Mucosa of descending colon (tissue), 3 donors: ENCODE measurements at regions not wholly inside any gene's neighbourhood (a gene's known extent, or its start where the extent isn't known, plus 50 kb on each side); places are given as distances from the start of the nearest gene placed in this dataset.

ENCODE experiments used
- ATAC-seq: fragments of 200-7000 bp; cut with Tn5 transposase; one replicate; pipeline ENCODE4 v1.9.1; 2020; ENCODE audit warnings: mild to moderate bottlenecking, moderate library complexity
- DNase-seq, 3 donors: peaks; one replicate each; pipeline ENCODE4 v3.0.0-alpha.2; 2020
- H3K36me3 ChIP-seq: fragments of 200-600 bp; one replicate; pipeline ENCODE4 v1.8.0; 2021; ENCODE audit warnings: low read depth, mild to moderate bottlenecking
- H3K4me1 ChIP-seq: fragments of 200-600 bp; one replicate; pipeline ENCODE4 v1.8.0; 2021; ENCODE audit warnings: low read depth, mild to moderate bottlenecking
- H3K4me3 ChIP-seq: fragments of 200-600 bp; one replicate; pipeline ENCODE4 v1.8.0; 2021; ENCODE audit warnings: mild to moderate bottlenecking
- H3K9me3 ChIP-seq: fragments of 200-600 bp; one replicate; pipeline ENCODE4 v1.8.0; 2021; ENCODE audit warnings: mild to moderate bottlenecking
- CTCF ChIP-seq: fragments of 200-600 bp; IDR thresholded peaks from one replicate; pipeline ENCODE4 v1.8.0; 2022; ENCODE audit warnings: antibody characterized with exemption, mild to moderate bottlenecking
- intact Hi-C, 2 donors: fragments of 100-400 bp; cut with DNase I in 1 of 2; cut with micrococcal nuclease in 1 of 2; formaldehyde crosslinking; loops; one replicate each; pipeline versions ENCODE4 v1.11.0 to v1.11.1; 2022; cut with DNase I, micrococcal nuclease
- donor health status: DM: no; HTN: no; CAD: no; lungs with moderate emphysema.
- donor health status: DM: no; HTN: no; CAD: no.
- donor health status: DM: no; HTN: yes; CAD: no.

- no peak for TF ChIP-seq CTCF
- H3K4me1 ChIP-seq = no peaks in the 10 kb centered on the region
- H3K9me3 ChIP-seq = no peaks in the 10 kb centered on the region
- no peak for DNase-seq
- intact Hi-C loops = no loop called here
- no peaks in the 10 kb centered on the region for H3K36me3 ChIP-seq
- no peak overlapping the region for H3K4me3 ChIP-seq
- no peak for ATAC-seq
Measured at GRCh38 chr1:76746206-76746605, 121.1 kb upstream of the ST6GALNAC5 start.

- no peak for DNase-seq
- no peak for TF ChIP-seq CTCF
- intact Hi-C loops = no loop called here
- H3K4me3 ChIP-seq = no peak overlapping the region
- ATAC-seq = no peak
- no peaks in the 10 kb centered on the region for H3K9me3 ChIP-seq
- no peaks in the 10 kb centered on the region for H3K36me3 ChIP-seq
- no peaks in the 10 kb centered on the region for H3K4me1 ChIP-seq
Measured at GRCh38 chr1:76754730-76755129, 112.5 kb upstream of the ST6GALNAC5 start.

GRCh38 chr1:76759171-76759860 lies 108.0 kb upstream of the ST6GALNAC5 start:
- no peak for ATAC-seq
- Histone ChIP-seq H3K4me1 (no peaks in the 10 kb centered on the region), H3K36me3 (no peaks in the 10 kb centered on the region)

GRCh38 chr1:76759950-76760349 lies 107.3 kb upstream of the ST6GALNAC5 start:
- Histone ChIP-seq H3K9me3 (no peaks in the 10 kb centered on the region), H3K36me3 (no peaks in the 10 kb centered on the region), H3K4me3 (no peak overlapping the region), H3K4me1 (no peaks in the 10 kb centered on the region)
- ATAC-seq (no peak), DNase-seq (peak in 1 of 3 donors; percentile 4)
- intact Hi-C loops = no loop called here
- no peak for TF ChIP-seq CTCF

More at GRCh38 chr1:76759171-76759860, 108.0 kb upstream of the ST6GALNAC5 start:
- Histone ChIP-seq H3K9me3 (no peaks in the 10 kb centered on the region), H3K4me3 (no peak overlapping the region)
- no peak for DNase-seq
- TF ChIP-seq CTCF = no peak
- intact Hi-C loops = no loop called here

DNA sequence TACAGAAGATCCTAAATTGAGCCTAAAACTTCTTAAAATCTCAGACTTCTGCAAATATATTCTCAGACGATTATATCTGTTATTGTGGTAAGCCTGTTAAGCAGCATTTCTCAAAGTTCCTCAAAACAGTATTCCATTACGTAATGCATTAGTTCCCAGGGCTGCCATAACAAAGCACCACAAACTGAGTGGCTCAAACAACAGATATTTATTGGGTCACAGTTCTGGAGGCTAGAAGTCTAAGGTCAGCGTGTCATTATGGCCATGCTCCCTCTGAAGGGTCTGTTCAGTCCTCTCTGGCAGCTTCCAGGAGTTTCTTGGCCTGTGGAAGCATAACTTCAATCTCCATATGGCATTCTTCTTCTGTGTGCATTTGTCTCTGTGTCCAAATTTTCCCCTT lies 103.5 kb upstream of the ST6GALNAC5 start:
- ATAC-seq (no peak), DNase-seq (no peak)
- Histone ChIP-seq H3K4me3 (no peak overlapping the region), H3K4me1 (no peaks in the 10 kb centered on the region), H3K36me3 (no peaks in the 10 kb centered on the region), H3K9me3 (no peaks in the 10 kb centered on the region)
- intact Hi-C loops = no loop called here
- TF ChIP-seq CTCF = no peak
